ENCODE measurements at regions not wholly inside any gene's neighbourhood (a gene's known extent, or its start where the extent isn't known, plus 50 kb on each side); places are given as distances from the start of the nearest gene placed in this dataset.
"Not testable (repeated sequence)": the region's sequence is repeated elsewhere in the genome, so short reads cannot be mapped to it uniquely, and the experiment has no call there.

GRCh38 chr17:22102177-22102576, 409.9 kb downstream of the KCNJ18 start:
- no peak for TF ChIP-seq CTCF (IDR thresholded peaks at IDR 0.05)
- Histone ChIP-seq H3K27me3 (no peaks in the 10 kb centered on the region), H3K4me1 (no peaks in the 10 kb centered on the region), H3K4me3 (no peak overlapping the region), H3K9me3 (no peaks in the 10 kb centered on the region), H3K36me3 (no peaks in the 10 kb centered on the region), H3K27ac (no peak overlapping the region)
- no peak for DNase-seq (ENCODE audit: low spot score)

GRCh38 chr17:22116720-22117119, 424.4 kb downstream of the KCNJ18 start:
- not testable (repeated sequence) for H3K4me3 ChIP-seq; H3K9me3 ChIP-seq; H3K27me3 ChIP-seq; H3K27ac ChIP-seq; H3K4me1 ChIP-seq; H3K36me3 ChIP-seq; DNase-seq (ENCODE audit: low spot score)

- not testable (repeated sequence) for H3K27me3 ChIP-seq; DNase-seq (ENCODE audit: low spot score); H3K36me3 ChIP-seq; H3K4me1 ChIP-seq; H3K9me3 ChIP-seq; H3K4me3 ChIP-seq; H3K27ac ChIP-seq
Observed at GRCh38 chr17:22117401-22117800, 425.1 kb downstream of the KCNJ18 start.

- not testable (repeated sequence) for H3K27me3 ChIP-seq; H3K4me3 ChIP-seq; H3K27ac ChIP-seq; H3K36me3 ChIP-seq; DNase-seq (ENCODE audit: low spot score); H3K4me1 ChIP-seq; H3K9me3 ChIP-seq
Observed at GRCh38 chr17:22119016-22119415, 426.7 kb downstream of the KCNJ18 start.

- not testable (repeated sequence) for H3K27me3 ChIP-seq; DNase-seq (ENCODE audit: low spot score); H3K36me3 ChIP-seq; H3K27ac ChIP-seq; H3K9me3 ChIP-seq; H3K4me3 ChIP-seq; H3K4me1 ChIP-seq
Observed at GRCh38 chr17:22119751-22120150, 427.4 kb downstream of the KCNJ18 start.

- no peaks in the 10 kb centered on the region for H3K36me3 ChIP-seq
- TF ChIP-seq CTCF (IDR thresholded peaks at IDR 0.05), result no peak
- no peak for DNase-seq (ENCODE audit: low spot score)
Observed at GRCh38 chr17:22123536-22124281, 431.4 kb downstream of the KCNJ18 start.

GRCh38 chr17:22128171-22128570, 435.8 kb downstream of the KCNJ18 start:
- no peak overlapping the region for H3K4me3 ChIP-seq
- TF ChIP-seq CTCF (IDR thresholded peaks at IDR 0.05), result no peak
- no peaks in the 10 kb centered on the region for H3K36me3 ChIP-seq
- no peaks in the 10 kb centered on the region for H3K9me3 ChIP-seq
- no peaks in the 10 kb centered on the region for H3K27me3 ChIP-seq
- no peak for DNase-seq (ENCODE audit: low spot score)
- H3K4me1 ChIP-seq, result no peaks in the 10 kb centered on the region
- H3K27ac ChIP-seq, result no peak overlapping the region

More at GRCh38 chr17:22123536-22124281, 431.4 kb downstream of the KCNJ18 start:
- no peaks in the 10 kb centered on the region for H3K27me3 ChIP-seq
- H3K27ac ChIP-seq, result no peak overlapping the region
- H3K4me3 ChIP-seq, result no peak overlapping the region
- H3K9me3 ChIP-seq, result no peaks in the 10 kb centered on the region
- no peaks in the 10 kb centered on the region for H3K4me1 ChIP-seq

- Histone ChIP-seq H3K36me3 (no peaks in the 10 kb centered on the region), H3K27ac (no peak overlapping the region), H3K4me1 (no peaks in the 10 kb centered on the region), H3K4me3 (no peak overlapping the region), H3K27me3 (no peaks in the 10 kb centered on the region), H3K9me3 (no peaks in the 10 kb centered on the region)
- DNase-seq (ENCODE audit: low spot score), result no peak
- TF ChIP-seq CTCF (IDR thresholded peaks at IDR 0.05), result no peak
Observed at GRCh38 chr17:22128723-22129122, 436.4 kb downstream of the KCNJ18 start.

- H3K27me3 ChIP-seq; H3K27ac ChIP-seq; H3K4me3 ChIP-seq; H3K36me3 ChIP-seq; H3K9me3 ChIP-seq; DNase-seq (ENCODE audit: low spot score); H3K4me1 ChIP-seq: not testable (repeated sequence)
Observed at GRCh38 chr17:22129920-22130319, 437.6 kb downstream of the KCNJ18 start.
